IMR-90 (cell line): ENCODE measurements at regions not wholly inside any gene's neighbourhood (a gene's known extent, or its start where the extent isn't known, plus 50 kb on each side); places are given as distances from the start of the nearest gene placed in this dataset.

Experiments
- ATAC-seq: fragments of 200-7000 bp; cut with Tn5 transposase; 2 replicates; pipeline ENCODE4 v1.9.1; 2020; ENCODE audit warnings: low read depth, mild to moderate bottlenecking, moderate library complexity
- BruUV-seq: library from RNA; stranded (reverse); fragments of 400-500 nt; replicated peaks from 2 replicates; lab custom pipeline; 2021; lab: Mats Ljungman, UMichigan
- CTCF ChIA-PET: fragments of 300-600 bp; formaldehyde crosslinking; extraction: SDS; loops from one replicate; lab custom pipeline; 2021; ENCODE audit warnings: antibody characterized with exemption; lab: Yijun Ruan, JAX
- POLR2A ChIA-PET: fragments of 300-600 bp; sonication (Branson Sonifier 250); formaldehyde crosslinking; loops from one replicate; lab custom pipeline; 2022; ENCODE audit warnings: antibody characterized with exemption; ENCODE audit not compliant: unreplicated experiment; lab: Charles Lee
- DNase-seq: peaks from one replicate; pipeline ENCODE4 v3.0.0; 2013
- H2AFZ ChIP-seq: replicated peaks from 2 replicates; pipeline ENCODE3; 2013; ENCODE audit warnings: low read length, mild to moderate bottlenecking; ENCODE audit not compliant: poor library complexity
- H2AK5ac ChIP-seq: 2 replicates; pipeline ENCODE4 v1.6.1; 2013; ENCODE audit warnings: low read depth, low read length, inconsistent platforms
- H2AK9ac ChIP-seq: replicated peaks from 2 replicates; pipeline ENCODE3; 2013; ENCODE audit warnings: mild to moderate bottlenecking, low read depth, low read length, moderate library complexity; ENCODE audit not compliant: poor library complexity
- H2BK120ac ChIP-seq: 2 replicates; pipeline ENCODE4 v1.6.1; 2013; ENCODE audit warnings: low read depth, low read length, inconsistent platforms
- H2BK15ac ChIP-seq: 3 replicates; pipeline ENCODE4 v1.6.1; 2013; ENCODE audit warnings: low read depth, low read length, inconsistent platforms
- H2BK20ac ChIP-seq: 2 replicates; pipeline ENCODE4 v1.6.1; 2013; ENCODE audit warnings: low read depth, mild to moderate bottlenecking, inconsistent platforms, low read length, moderate library complexity
- H2BK5ac ChIP-seq: 2 replicates; pipeline ENCODE4 v1.6.1; 2013; ENCODE audit warnings: mild to moderate bottlenecking, low read depth, low read length, inconsistent platforms; ENCODE audit not compliant: poor library complexity, severe bottlenecking
- H3K14ac ChIP-seq: replicated peaks from 2 replicates; pipeline ENCODE4 v1.6.1; 2013; ENCODE audit warnings: low read depth, low read length, inconsistent platforms
- H3K18ac ChIP-seq: 2 replicates; pipeline ENCODE4 v1.6.1; 2013; ENCODE audit warnings: low read depth, low read length, control low read depth
- H3K23ac ChIP-seq: 2 replicates; pipeline ENCODE4 v1.6.1; 2013; ENCODE audit warnings: low read depth, low read length, inconsistent platforms
- H3K27ac ChIP-seq: 2 replicates; pipeline ENCODE4 v1.5.1; 2013; ENCODE audit warnings: mild to moderate bottlenecking, control low read depth, low read length; ENCODE audit not compliant: insufficient read depth
- H3K27me3 ChIP-seq: 2 replicates; pipeline ENCODE4 v1.6.1; 2013; ENCODE audit warnings: low read length; ENCODE audit not compliant: control insufficient read depth, insufficient read depth
- H3K36me3 ChIP-seq: 2 replicates; pipeline ENCODE4 v1.6.1; 2013; ENCODE audit warnings: low read length, mixed read lengths; ENCODE audit not compliant: control insufficient read depth, insufficient read depth
- H3K4ac ChIP-seq: 2 replicates; pipeline ENCODE4 v1.6.1; 2013; ENCODE audit warnings: low read depth, low read length, inconsistent platforms
- H3K4me1 ChIP-seq: 2 replicates; pipeline ENCODE4 v1.6.1; 2013; ENCODE audit warnings: low read length, mixed read lengths; ENCODE audit not compliant: control insufficient read depth, insufficient read depth
- H3K4me2 ChIP-seq: 2 replicates; pipeline ENCODE4 v1.6.1; 2013; ENCODE audit warnings: low read depth, mild to moderate bottlenecking, control low read depth, low read length, moderate library complexity
- H3K4me3 ChIP-seq: 2 replicates; pipeline ENCODE4 v1.5.1; 2013; ENCODE audit warnings: low read depth, mild to moderate bottlenecking, control low read depth, low read length, moderate library complexity; ENCODE audit not compliant: insufficient read depth
- H3K56ac ChIP-seq: 2 replicates; pipeline ENCODE4 v1.6.1; 2013; ENCODE audit warnings: low read length, inconsistent platforms; ENCODE audit not compliant: insufficient read depth; ENCODE audit errors: extremely low read depth
- H3K79me1 ChIP-seq, 2 experiments: 2 replicates each; pipeline ENCODE4 v1.6.1; 2013; ENCODE audit warnings: low read length in 2 of 2, inconsistent platforms in 1 of 2, low read depth in 1 of 2
- H3K9ac ChIP-seq: 2 replicates; pipeline ENCODE4 v1.6.1; 2013; ENCODE audit warnings: low read depth, low read length, control low read depth
- H3K9me1 ChIP-seq: 2 replicates; pipeline ENCODE4 v1.6.1; 2013; ENCODE audit warnings: low read length, inconsistent platforms; ENCODE audit not compliant: insufficient read depth
- H3K9me3 ChIP-seq: 2 replicates; pipeline ENCODE4 v1.6.1; 2013; ENCODE audit warnings: low read length; ENCODE audit not compliant: control insufficient read depth, insufficient read depth
- H4K20me1 ChIP-seq: 2 replicates; pipeline ENCODE4 v1.6.1; 2013; ENCODE audit warnings: low read length, inconsistent platforms; ENCODE audit not compliant: insufficient read depth
- H4K5ac ChIP-seq: 2 replicates; pipeline ENCODE4 v1.6.1; 2013; ENCODE audit warnings: mild to moderate bottlenecking, low read depth, low read length, control low read depth
- H4K8ac ChIP-seq, 2 experiments: 2 replicates each; pipeline ENCODE4 v1.6.1; 2013; ENCODE audit warnings: low read depth in 2 of 2, low read length in 2 of 2, control low read depth in 1 of 2, inconsistent platforms in 1 of 2
- H4K91ac ChIP-seq: 2 replicates; pipeline ENCODE4 v1.6.1; 2013; ENCODE audit warnings: low read depth, low read length, inconsistent platforms; ENCODE audit not compliant: insufficient read depth
- CEBPB ChIP-seq: IDR thresholded peaks from 2 replicates; pipeline ENCODE4 v1.6.1; 2012; ENCODE audit warnings: low read depth, low read length, improper control_type of control experiment
- NFE2L2 ChIP-seq: fragments of 150-350 bp; IDR thresholded peaks from 2 replicates; pipeline ENCODE4 v1.6.1; 2016; ENCODE audit warnings: low read depth, mild to moderate bottlenecking, low read length
- POLR2A ChIP-seq: IDR thresholded peaks from 2 replicates; pipeline ENCODE4 v1.6.1; 2012; ENCODE audit warnings: mild to moderate bottlenecking, low read depth, low read length
- RFX5 ChIP-seq: IDR thresholded peaks from 2 replicates; pipeline ENCODE4 v1.8.0; 2012; ENCODE audit warnings: low read depth, mild to moderate bottlenecking, low read length, moderate library complexity
- SMC3 ChIP-seq: fragments of 150-350 bp; IDR thresholded peaks from 2 replicates; pipeline ENCODE4 v1.6.1; 2016; ENCODE audit warnings: low read depth, mild to moderate bottlenecking, antibody characterized with exemption, low read length, moderate library complexity
- WGBS, 2 experiments: methylation state at CpG; one replicate each; pipeline versions ENCODE4 v1.1.5 to v1.1.7; 2013; ENCODE audit warnings: missing lambda C conversion rate in 2 of 2; ENCODE audit not compliant: insufficient read length in 1 of 2; ENCODE audit errors: extremely low coverage in 2 of 2; 5-methylcytosine and 5-hydroxymethylcytosine counted together
- dilution Hi-C: fragments of 300-500 bp; cut with HindIII; formaldehyde crosslinking; loops from one replicate; pipeline ENCODE4 v1.14.3; 2018; ENCODE audit warnings: low sequenced_read_pairs; ENCODE audit not compliant: unreplicated experiment
- in situ Hi-C: fragments of 300-500 bp; cut with MboI; formaldehyde crosslinking; loops from 3 replicates; pipeline ENCODE4 v1.14.3; 2019; ENCODE audit warnings: low sequenced_read_pairs, inconsistent platforms, mixed read lengths
- intact Hi-C: fragments of 100-400 bp; cut with micrococcal nuclease; formaldehyde crosslinking; loops from 2 replicates; pipeline ENCODE4 v1.10.0; 2022
- TF ChIP-seq, protein P1 (sequence below): fragments of 150-350 bp; IDR thresholded peaks from 2 replicates; pipeline ENCODE4 v1.6.1; 2016; ENCODE audit warnings: low read depth, mild to moderate bottlenecking, low read length, moderate library complexity, borderline replicate concordance

- Histone ChIP-seq H3K4me1 (peaks cover 38% of the 10 kb centered on the region), H2AK5ac (peak overlapping the region; percentile 69), H3K9me3 (no peaks in the 10 kb centered on the region), H3K23ac (peak overlapping the region; percentile 96; the same call in 1 of the 2 replicates), H3K4me2 (no peak overlapping the region; the same call in 1 of the 2 replicates), H3K4ac (peak overlapping the region; percentile 98), H3K27ac (peak overlapping the region; percentile 96), H2AFZ (no peak overlapping the region), H3K79me1 (peaks cover 0 to 16% of the 10 kb centered on the region in 2 experiments; a peak in 3 of 4 replicates), H4K5ac (peak overlapping the region; percentile 93), H3K4me3 (no peak overlapping the region), H4K20me1 (no peaks in the 10 kb centered on the region), H3K9me1 (peaks cover 33% of the 10 kb centered on the region), H2BK15ac (peak overlapping the region; percentile 90), H3K27me3 (no peaks in the 10 kb centered on the region), H2AK9ac (no peak overlapping the region), H4K8ac (peak overlapping the region; percentile 96 to 97), H4K91ac (peak overlapping the region; percentile 99), H2BK20ac (peak overlapping the region; percentile 99), H2BK5ac (peak overlapping the region; percentile 96), H3K14ac (peak overlapping the region; percentile 97), H2BK120ac (peak overlapping the region; percentile 99), H3K9ac (peak overlapping the region; percentile 74; the same call in 1 of the 2 replicates), H3K56ac (peak overlapping the region; percentile 96), H3K36me3 (no peaks in the 10 kb centered on the region), H3K18ac (peak overlapping the region; percentile 93)
- in situ Hi-C loops: no loop called here
- no peak for ATAC-seq
- intact Hi-C loops: loop anchor here (10.0 kb wide), 1 partner anchor 672 kb away; the partner anchor contains the start of gene IGFBP5
- TF ChIP-seq, protein P1, sequence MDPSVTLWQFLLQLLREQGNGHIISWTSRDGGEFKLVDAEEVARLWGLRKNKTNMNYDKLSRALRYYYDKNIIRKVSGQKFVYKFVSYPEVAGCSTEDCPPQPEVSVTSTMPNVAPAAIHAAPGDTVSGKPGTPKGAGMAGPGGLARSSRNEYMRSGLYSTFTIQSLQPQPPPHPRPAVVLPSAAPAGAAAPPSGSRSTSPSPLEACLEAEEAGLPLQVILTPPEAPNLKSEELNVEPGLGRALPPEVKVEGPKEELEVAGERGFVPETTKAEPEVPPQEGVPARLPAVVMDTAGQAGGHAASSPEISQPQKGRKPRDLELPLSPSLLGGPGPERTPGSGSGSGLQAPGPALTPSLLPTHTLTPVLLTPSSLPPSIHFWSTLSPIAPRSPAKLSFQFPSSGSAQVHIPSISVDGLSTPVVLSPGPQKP: no peak
- TF ChIP-seq POLR2A (no peak), RFX5 (no peak), CEBPB (no peak), SMC3 (no peak), NFE2L2 (no peak)
- CTCF ChIA-PET: no interaction called here
- no CpG with 5 or more reads among the region's 4 CpGs for WGBS, 2 experiments
- dilution Hi-C loops: no loop called here
- no peak for DNase-seq
- no TSS peak for BruUV-seq
- POLR2A ChIA-PET: no interaction called here
These were observed 506.5 kb upstream of the TNP1 start for GRCh38 chr2:217366266-217366895.
